ENCODE measurements at regions not wholly inside any gene's neighbourhood (a gene's known extent, or its start where the extent isn't known, plus 50 kb on each side); places are given as distances from the start of the nearest gene placed in this dataset.

DNA sequence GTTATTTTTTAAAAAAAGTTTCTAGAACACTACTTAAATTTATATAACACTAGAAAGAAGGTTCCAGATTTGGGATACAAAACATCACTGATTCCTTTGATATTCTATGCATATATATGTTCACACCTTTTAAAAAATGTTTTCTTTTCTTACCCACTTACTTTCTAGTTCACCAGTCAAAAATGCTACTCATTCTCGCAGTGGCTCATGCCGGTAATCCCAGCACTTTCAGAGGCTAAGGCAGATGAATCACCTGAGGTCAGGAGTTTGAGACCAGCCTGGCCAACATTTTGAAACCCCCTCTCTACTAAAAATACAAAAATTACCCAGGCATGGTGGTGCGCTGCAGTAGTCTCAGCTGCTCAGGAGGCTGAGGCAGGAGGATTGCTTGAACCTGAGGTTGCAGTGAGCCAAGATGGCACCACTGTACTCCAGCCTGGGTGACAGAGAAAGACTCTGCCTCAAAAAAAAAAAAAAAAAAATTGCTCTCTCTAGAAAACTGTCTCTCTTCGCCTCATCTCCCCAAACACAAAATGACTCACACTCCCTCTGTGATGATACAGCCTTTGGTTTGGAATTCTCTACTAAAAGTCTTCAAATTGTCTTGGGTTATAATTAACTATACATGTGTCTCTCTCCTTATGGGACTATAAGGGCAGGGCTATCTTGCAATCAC is 52.6 kb upstream of the TGFBR2 start:
- H3K36me3 Mint-ChIP-seq (ENCODE audit: low read depth), result peaks cover 2% of the 10 kb centered on the region; the same call in 2 of the 3 replicates
- Histone ChIP-seq H3K79me2 (replicated peaks; ENCODE audit: insufficient read depth) (no peaks in the 10 kb centered on the region), H3K4me1 (ENCODE audit: insufficient read depth) (peaks cover 40% of the 10 kb centered on the region), H2AFZ (no peak overlapping the region), H3K36me3 (ENCODE audit: insufficient read depth) (no peaks in the 10 kb centered on the region), H3K4me3 (no peak overlapping the region), H3K27ac (ENCODE audit: low read depth) (no peak overlapping the region), H4K20me1 (replicated peaks; ENCODE audit: insufficient read depth) (no peaks in the 10 kb centered on the region), H3K9me2 (ENCODE audit: insufficient read depth) (0 out of 2 replicates have a peak, but pooled peaks cover 7% of the 10 kb centered on the region), H3K27me3 (ENCODE audit: insufficient read depth) (no peaks in the 10 kb centered on the region), H3F3A (replicated peaks; ENCODE audit: low read depth) (peaks cover 4% of the 10 kb centered on the region; the same call in 1 of the 2 replicates), H3K4me2 (no peak overlapping the region)
- no peak overlapping the region for H3K4me3 Mint-ChIP-seq
- TF ChIP-seq, protein P1, sequence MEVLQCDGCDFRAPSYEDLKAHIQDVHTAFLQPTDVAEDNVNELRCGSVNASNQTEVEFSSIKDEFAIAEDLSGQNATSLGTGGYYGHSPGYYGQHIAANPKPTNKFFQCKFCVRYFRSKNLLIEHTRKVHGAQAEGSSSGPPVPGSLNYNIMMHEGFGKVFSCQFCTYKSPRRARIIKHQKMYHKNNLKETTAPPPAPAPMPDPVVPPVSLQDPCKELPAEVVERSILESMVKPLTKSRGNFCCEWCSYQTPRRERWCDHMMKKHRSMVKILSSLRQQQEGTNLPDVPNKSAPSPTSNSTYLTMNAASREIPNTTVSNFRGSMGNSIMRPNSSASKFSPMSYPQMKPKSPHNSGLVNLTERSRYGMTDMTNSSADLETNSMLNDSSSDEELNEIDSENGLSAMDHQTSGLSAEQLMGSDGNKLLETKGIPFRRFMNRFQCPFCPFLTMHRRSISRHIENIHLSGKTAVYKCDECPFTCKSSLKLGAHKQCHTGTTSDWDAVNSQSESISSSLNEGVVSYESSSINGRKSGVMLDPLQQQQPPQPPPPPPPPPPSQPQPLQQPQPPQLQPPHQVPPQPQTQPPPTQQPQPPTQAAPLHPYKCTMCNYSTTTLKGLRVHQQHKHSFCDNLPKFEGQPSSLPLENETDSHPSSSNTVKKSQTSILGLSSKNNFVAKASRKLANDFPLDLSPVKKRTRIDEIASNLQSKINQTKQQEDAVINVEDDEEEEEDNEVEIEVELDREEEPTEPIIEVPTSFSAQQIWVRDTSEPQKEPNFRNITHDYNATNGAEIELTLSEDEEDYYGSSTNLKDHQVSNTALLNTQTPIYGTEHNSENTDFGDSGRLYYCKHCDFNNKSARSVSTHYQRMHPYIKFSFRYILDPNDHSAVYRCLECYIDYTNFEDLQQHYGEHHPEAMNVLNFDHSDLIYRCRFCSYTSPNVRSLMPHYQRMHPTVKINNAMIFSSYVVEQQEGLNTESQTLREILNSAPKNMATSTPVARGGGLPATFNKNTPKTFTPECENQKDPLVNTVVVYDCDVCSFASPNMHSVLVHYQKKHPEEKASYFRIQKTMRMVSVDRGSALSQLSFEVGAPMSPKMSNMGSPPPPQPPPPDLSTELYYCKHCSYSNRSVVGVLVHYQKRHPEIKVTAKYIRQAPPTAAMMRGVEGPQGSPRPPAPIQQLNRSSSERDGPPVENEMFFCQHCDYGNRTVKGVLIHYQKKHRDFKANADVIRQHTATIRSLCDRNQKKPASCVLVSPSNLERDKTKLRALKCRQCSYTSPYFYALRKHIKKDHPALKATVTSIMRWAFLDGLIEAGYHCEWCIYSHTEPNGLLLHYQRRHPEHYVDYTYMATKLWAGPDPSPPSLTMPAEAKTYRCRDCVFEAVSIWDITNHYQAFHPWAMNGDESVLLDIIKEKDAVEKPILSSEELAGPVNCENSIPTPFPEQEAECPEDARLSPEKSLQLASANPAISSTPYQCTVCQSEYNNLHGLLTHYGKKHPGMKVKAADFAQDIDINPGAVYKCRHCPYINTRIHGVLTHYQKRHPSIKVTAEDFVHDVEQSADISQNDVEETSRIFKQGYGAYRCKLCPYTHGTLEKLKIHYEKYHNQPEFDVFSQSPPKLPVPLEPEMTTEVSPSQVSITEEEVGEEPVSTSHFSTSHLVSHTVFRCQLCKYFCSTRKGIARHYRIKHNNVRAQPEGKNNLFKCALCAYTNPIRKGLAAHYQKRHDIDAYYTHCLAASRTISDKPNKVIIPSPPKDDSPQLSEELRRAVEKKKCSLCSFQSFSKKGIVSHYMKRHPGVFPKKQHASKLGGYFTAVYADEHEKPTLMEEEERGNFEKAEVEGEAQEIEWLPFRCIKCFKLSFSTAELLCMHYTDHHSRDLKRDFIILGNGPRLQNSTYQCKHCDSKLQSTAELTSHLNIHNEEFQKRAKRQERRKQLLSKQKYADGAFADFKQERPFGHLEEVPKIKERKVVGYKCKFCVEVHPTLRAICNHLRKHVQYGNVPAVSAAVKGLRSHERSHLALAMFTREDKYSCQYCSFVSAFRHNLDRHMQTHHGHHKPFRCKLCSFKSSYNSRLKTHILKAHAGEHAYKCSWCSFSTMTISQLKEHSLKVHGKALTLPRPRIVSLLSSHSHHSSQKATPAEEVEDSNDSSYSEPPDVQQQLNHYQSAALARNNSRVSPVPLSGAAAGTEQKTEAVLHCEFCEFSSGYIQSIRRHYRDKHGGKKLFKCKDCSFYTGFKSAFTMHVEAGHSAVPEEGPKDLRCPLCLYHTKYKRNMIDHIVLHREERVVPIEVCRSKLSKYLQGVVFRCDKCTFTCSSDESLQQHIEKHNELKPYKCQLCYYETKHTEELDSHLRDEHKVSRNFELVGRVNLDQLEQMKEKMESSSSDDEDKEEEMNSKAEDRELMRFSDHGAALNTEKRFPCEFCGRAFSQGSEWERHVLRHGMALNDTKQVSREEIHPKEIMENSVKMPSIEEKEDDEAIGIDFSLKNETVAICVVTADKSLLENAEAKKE (CRISPR knock-in tag; IDR thresholded peaks at IDR 0.05), result no peak
- TF ChIP-seq ZNF331 (CRISPR knock-in tag; IDR thresholded peaks at IDR 0.05; ENCODE audit: low read depth) (no peak), ZNF114 (CRISPR knock-in tag; IDR thresholded peaks at IDR 0.05) (no peak), STAT1 (IDR thresholded peaks at IDR 0.05; ENCODE audit: unreplicated experiment) (no peak), EZH2 (IDR thresholded peaks at IDR 0.05; ENCODE audit: low read depth, unreplicated experiment) (no peak), POLR2AphosphoS5 (IDR thresholded peaks at IDR 0.05; ENCODE audit: low read depth) (no peak), EZH2phosphoT487 (IDR thresholded peaks at IDR 0.05; ENCODE audit: unreplicated experiment) (no peak), JUNB (IDR thresholded peaks at IDR 0.05; ENCODE audit: unreplicated experiment) (no peak), NANOG (IDR thresholded peaks at IDR 0.05; ENCODE audit: borderline replicate concordance) (no peak), CREB1 (CRISPR knock-in tag; IDR thresholded peaks at IDR 0.05; ENCODE audit: low read depth) (no peak)
- TF ChIP-seq, protein P2, sequence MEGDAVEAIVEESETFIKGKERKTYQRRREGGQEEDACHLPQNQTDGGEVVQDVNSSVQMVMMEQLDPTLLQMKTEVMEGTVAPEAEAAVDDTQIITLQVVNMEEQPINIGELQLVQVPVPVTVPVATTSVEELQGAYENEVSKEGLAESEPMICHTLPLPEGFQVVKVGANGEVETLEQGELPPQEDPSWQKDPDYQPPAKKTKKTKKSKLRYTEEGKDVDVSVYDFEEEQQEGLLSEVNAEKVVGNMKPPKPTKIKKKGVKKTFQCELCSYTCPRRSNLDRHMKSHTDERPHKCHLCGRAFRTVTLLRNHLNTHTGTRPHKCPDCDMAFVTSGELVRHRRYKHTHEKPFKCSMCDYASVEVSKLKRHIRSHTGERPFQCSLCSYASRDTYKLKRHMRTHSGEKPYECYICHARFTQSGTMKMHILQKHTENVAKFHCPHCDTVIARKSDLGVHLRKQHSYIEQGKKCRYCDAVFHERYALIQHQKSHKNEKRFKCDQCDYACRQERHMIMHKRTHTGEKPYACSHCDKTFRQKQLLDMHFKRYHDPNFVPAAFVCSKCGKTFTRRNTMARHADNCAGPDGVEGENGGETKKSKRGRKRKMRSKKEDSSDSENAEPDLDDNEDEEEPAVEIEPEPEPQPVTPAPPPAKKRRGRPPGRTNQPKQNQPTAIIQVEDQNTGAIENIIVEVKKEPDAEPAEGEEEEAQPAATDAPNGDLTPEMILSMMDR (conservative IDR thresholded peaks at IDR 0.05; ENCODE audit: low read depth in 2 of 2), result no peak
- TF ChIP-seq, protein P3, sequence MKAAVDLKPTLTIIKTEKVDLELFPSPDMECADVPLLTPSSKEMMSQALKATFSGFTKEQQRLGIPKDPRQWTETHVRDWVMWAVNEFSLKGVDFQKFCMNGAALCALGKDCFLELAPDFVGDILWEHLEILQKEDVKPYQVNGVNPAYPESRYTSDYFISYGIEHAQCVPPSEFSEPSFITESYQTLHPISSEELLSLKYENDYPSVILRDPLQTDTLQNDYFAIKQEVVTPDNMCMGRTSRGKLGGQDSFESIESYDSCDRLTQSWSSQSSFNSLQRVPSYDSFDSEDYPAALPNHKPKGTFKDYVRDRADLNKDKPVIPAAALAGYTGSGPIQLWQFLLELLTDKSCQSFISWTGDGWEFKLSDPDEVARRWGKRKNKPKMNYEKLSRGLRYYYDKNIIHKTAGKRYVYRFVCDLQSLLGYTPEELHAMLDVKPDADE (IDR thresholded peaks at IDR 0.05), result no peak
- TF ChIP-seq, protein P4, sequence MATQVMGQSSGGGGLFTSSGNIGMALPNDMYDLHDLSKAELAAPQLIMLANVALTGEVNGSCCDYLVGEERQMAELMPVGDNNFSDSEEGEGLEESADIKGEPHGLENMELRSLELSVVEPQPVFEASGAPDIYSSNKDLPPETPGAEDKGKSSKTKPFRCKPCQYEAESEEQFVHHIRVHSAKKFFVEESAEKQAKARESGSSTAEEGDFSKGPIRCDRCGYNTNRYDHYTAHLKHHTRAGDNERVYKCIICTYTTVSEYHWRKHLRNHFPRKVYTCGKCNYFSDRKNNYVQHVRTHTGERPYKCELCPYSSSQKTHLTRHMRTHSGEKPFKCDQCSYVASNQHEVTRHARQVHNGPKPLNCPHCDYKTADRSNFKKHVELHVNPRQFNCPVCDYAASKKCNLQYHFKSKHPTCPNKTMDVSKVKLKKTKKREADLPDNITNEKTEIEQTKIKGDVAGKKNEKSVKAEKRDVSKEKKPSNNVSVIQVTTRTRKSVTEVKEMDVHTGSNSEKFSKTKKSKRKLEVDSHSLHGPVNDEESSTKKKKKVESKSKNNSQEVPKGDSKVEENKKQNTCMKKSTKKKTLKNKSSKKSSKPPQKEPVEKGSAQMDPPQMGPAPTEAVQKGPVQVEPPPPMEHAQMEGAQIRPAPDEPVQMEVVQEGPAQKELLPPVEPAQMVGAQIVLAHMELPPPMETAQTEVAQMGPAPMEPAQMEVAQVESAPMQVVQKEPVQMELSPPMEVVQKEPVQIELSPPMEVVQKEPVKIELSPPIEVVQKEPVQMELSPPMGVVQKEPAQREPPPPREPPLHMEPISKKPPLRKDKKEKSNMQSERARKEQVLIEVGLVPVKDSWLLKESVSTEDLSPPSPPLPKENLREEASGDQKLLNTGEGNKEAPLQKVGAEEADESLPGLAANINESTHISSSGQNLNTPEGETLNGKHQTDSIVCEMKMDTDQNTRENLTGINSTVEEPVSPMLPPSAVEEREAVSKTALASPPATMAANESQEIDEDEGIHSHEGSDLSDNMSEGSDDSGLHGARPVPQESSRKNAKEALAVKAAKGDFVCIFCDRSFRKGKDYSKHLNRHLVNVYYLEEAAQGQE (IDR thresholded peaks at IDR 0.05; ENCODE audit: unreplicated experiment), result no peak
- no peak overlapping the region for H3K27ac Mint-ChIP-seq
- peaks cover 5% of the 10 kb centered on the region for H3K27me3 Mint-ChIP-seq (ENCODE audit: insufficient read depth, low read depth, poor library complexity)
- DNase-seq (ENCODE audit: low spot score), result no peak
- H3K9me3 Mint-ChIP-seq, result peaks cover 2% of the 10 kb centered on the region; the same call in 2 of the 3 replicates
- no peak for ATAC-seq
- peaks cover 51% of the 10 kb centered on the region for H3K4me1 Mint-ChIP-seq

All from GM23338 (cell line).